ENCODE measurements at regions not wholly inside any gene's neighbourhood (a gene's known extent, or its start where the extent isn't known, plus 50 kb on each side); places are given as distances from the start of the nearest gene placed in this dataset.
"Not testable (repeated sequence)": the region's sequence is repeated elsewhere in the genome, so short reads cannot be mapped to it uniquely, and the experiment has no call there.

GRCh38 chrX:128622296-128622695 is 570.1 kb upstream of the ACTRT1 start:
- in situ Hi-C loops (cut with MboI; ENCODE audit: low sequenced_read_pairs, unreplicated experiment): no loop called here
- DNase-seq (ENCODE audit: low spot score): no peak
- no peak for TF ChIP-seq CTCF (IDR thresholded peaks at IDR 0.05; ENCODE audit: borderline replicate concordance, control extremely low read depth, extremely low read depth, insufficient read depth, missing control alignments)

DNA sequence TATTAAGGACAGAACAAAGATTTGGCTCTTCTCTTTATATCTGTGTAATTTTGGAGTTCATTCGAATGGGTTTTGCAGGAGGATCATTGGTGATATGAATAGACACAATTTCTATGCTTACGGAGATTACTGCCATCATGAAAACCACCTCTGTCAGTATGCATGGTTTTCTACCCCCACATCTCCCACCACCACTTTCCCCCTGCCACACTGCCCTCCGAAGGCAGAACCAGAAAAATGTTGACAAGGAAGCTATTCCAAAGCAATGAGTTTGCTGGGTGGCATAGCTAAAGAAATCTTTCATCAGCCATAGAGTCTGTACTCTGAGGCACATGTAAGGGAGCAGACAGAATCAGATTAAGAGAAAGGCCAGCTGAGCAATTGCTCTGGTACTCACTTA is 567.3 kb upstream of the ACTRT1 start:
- DNase-seq (ENCODE audit: low spot score): no peak
- in situ Hi-C loops (cut with MboI; ENCODE audit: low sequenced_read_pairs, unreplicated experiment): no loop called here
- no peak for TF ChIP-seq CTCF (IDR thresholded peaks at IDR 0.05; ENCODE audit: borderline replicate concordance, control extremely low read depth, extremely low read depth, insufficient read depth, missing control alignments)

GRCh38 chrX:128616933-128617332 is 564.7 kb upstream of the ACTRT1 start:
- in situ Hi-C loops (cut with MboI; ENCODE audit: low sequenced_read_pairs, unreplicated experiment): no loop called here
- DNase-seq (ENCODE audit: low spot score): no peak
- TF ChIP-seq CTCF (IDR thresholded peaks at IDR 0.05; ENCODE audit: borderline replicate concordance, control extremely low read depth, extremely low read depth, insufficient read depth, missing control alignments): no peak

DNA sequence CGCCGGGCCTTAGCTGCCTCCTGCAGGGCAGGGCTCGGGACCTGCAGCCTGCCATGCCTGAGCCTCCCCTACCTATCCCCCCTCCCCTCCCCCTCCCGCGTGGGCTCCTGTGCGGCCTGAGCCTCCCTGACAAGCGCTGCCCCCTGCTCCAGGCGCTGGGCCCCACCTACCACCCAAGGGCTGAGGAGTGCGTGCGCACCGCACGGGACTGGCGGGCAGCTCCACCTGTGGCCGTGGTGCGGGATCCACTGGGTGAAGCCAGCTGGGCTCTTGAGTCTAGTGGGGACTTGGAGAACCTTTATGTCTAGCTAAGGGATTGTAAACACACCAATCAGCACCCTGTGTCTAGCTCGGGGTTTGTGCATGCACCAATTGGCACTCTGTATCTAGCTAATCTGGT is 554.6 kb upstream of the ACTRT1 start:
- DNase-seq (ENCODE audit: low spot score); in situ Hi-C loops (cut with MboI; ENCODE audit: low sequenced_read_pairs, unreplicated experiment): not testable (repeated sequence)

DNA sequence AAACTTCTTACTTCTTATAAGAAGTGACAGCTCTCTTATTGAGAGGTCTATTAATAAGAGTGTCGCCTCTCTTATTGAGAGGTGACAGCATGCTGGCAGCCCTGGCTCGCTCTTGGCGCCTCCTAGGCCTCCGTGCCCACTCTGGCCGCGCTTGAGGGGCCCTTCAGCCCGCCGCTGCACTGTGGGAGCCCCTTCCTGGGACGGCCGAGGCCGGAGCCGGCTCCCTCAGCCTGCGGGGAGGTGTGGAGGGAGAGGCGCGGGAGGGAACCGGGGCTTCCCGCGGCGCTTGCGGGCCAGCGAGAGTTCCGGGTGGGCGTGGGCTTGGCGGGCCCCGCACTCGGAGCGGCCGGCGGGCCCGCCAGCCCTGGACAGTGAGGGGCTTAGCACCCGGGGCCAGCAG is 554.2 kb upstream of the ACTRT1 start:
- in situ Hi-C loops (cut with MboI; ENCODE audit: low sequenced_read_pairs, unreplicated experiment); DNase-seq (ENCODE audit: low spot score): not testable (repeated sequence)

DNA sequence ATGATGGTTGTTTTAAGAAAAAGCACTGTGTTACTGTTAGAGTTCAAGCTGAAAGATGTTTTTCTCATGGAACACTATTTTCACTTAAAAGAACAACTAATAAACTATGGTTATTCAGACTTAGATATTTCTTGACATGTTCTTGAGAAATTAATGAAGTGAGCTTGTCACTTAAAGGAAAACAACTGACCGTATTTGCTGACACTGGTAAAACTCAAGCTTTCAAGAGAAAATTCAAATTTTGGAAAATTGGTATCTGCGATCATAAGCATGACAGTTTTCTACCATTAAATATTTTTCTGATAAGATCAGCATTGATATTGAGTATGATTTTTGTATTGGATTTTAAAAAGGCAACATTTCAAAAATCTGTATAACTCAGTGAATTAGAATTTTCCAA is 549.5 kb upstream of the ACTRT1 start:
- TF ChIP-seq CTCF (IDR thresholded peaks at IDR 0.05; ENCODE audit: borderline replicate concordance, control extremely low read depth, extremely low read depth, insufficient read depth, missing control alignments): no peak
- no peak for DNase-seq (ENCODE audit: low spot score)
- in situ Hi-C loops (cut with MboI; ENCODE audit: low sequenced_read_pairs, unreplicated experiment): no loop called here

- no peak for TF ChIP-seq CTCF (IDR thresholded peaks at IDR 0.05; ENCODE audit: borderline replicate concordance, control extremely low read depth, extremely low read depth, insufficient read depth, missing control alignments)
- in situ Hi-C loops (cut with MboI; ENCODE audit: low sequenced_read_pairs, unreplicated experiment): no loop called here
- no peak for DNase-seq (ENCODE audit: low spot score)
Observed at GRCh38 chrX:128599632-128600031, 547.4 kb upstream of the ACTRT1 start.

DNA sequence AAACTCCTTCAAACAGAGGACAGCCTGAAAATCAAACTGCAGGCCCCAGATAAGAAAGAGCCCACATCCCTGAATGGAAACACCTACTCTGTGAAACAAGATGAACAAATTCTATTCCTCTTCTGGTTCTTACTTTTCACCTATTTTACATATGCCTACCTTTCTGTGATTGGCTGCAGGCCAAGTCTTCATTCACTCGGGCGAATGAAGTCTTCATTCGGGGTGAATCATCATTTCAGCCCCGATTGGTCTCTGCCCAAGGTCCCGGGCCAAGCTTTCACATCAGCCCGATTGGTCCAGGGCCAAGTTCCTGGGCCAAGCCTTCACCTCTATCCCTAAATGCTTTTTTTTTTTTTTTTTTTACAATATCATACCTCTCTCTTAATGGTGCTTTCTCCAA is 529.8 kb upstream of the ACTRT1 start:
- no peak for TF ChIP-seq CTCF (IDR thresholded peaks at IDR 0.05; ENCODE audit: borderline replicate concordance, control extremely low read depth, extremely low read depth, insufficient read depth, missing control alignments)
- in situ Hi-C loops (cut with MboI; ENCODE audit: low sequenced_read_pairs, unreplicated experiment): no loop called here

More for the DNA sequence above, 529.8 kb upstream of the ACTRT1 start:
- no peak for DNase-seq (ENCODE audit: low spot score)

All from GM13976 (cell line).